ENCODE measurements at regions not wholly inside any gene's neighbourhood (a gene's known extent, or its start where the extent isn't known, plus 50 kb on each side); places are given as distances from the start of the nearest gene placed in this dataset.

- H3K27ac Mint-ChIP-seq, result no peak overlapping the region
- peaks cover 20 to 56% of the 10 kb centered on the region in 2 donors for H3K27me3 Mint-ChIP-seq
- peaks cover 4 to 8% of the 10 kb centered on the region in 2 donors for H3K9me3 Mint-ChIP-seq
- no peaks in the 10 kb centered on the region for H3K36me3 Mint-ChIP-seq (ENCODE audit: insufficient read depth)
- H3K4me3 Mint-ChIP-seq, result no peak overlapping the region
- no peak for ATAC-seq (replicated peaks)
- H3K4me1 Mint-ChIP-seq (ENCODE audit: low read depth in 2 of 2), result no peaks in the 10 kb centered on the region
- DNase-seq, result no peak
These were observed 51.8 kb upstream of the ANKRD34C start for GRCh38 chr15:79230766-79231165.

- DNase-seq (no peak), ATAC-seq (replicated peaks) (no peak)
- H3K27me3 Mint-ChIP-seq, result peaks cover 50 to 85% of the 10 kb centered on the region in 2 donors
- no peaks in the 10 kb centered on the region for H3K4me1 Mint-ChIP-seq (ENCODE audit: low read depth in 2 of 2)
- no peak overlapping the region for H3K27ac Mint-ChIP-seq
- no peaks in the 10 kb centered on the region for H3K36me3 Mint-ChIP-seq (ENCODE audit: insufficient read depth)
- H3K4me3 Mint-ChIP-seq, result no peak overlapping the region
- H3K9me3 Mint-ChIP-seq, result no peaks in the 10 kb centered on the region
These were observed 59.7 kb upstream of the ANKRD34C start for GRCh38 chr15:79222808-79223207.

GRCh38 chr15:79221696-79222095, 60.8 kb upstream of the ANKRD34C start:
- Mint-ChIP-seq H3K27ac (peak overlapping the region in 1 of 2 donors; percentile 72), H3K27me3 (peaks cover 55 to 87% of the 10 kb centered on the region in 2 donors), H3K9me3 (no peaks in the 10 kb centered on the region), H3K4me3 (no peak overlapping the region), H3K36me3 (ENCODE audit: insufficient read depth) (no peaks in the 10 kb centered on the region), H3K4me1 (ENCODE audit: low read depth in 2 of 2) (no peaks in the 10 kb centered on the region)
- DNase-seq, result no peak
- ATAC-seq (replicated peaks), result no peak

GRCh38 chr15:79219393-79220056, 63.0 kb upstream of the ANKRD34C start:
- Mint-ChIP-seq H3K4me3 (no peak overlapping the region), H3K9me3 (no peaks in the 10 kb centered on the region), H3K36me3 (ENCODE audit: insufficient read depth) (no peaks in the 10 kb centered on the region), H3K4me1 (ENCODE audit: low read depth in 2 of 2) (no peaks in the 10 kb centered on the region), H3K27ac (no peak overlapping the region), H3K27me3 (peaks cover 57 to 83% of the 10 kb centered on the region in 2 donors)
- ATAC-seq (replicated peaks), result no peak
- no peak for DNase-seq

GRCh38 chr15:79218588-79219200, 63.8 kb upstream of the ANKRD34C start:
- Mint-ChIP-seq H3K27me3 (peaks cover 58 to 83% of the 10 kb centered on the region in 2 donors), H3K4me3 (no peak overlapping the region)

GRCh38 chr15:79213650-79214049, 68.9 kb upstream of the ANKRD34C start:
- Mint-ChIP-seq H3K27ac (no peak overlapping the region), H3K27me3 (peaks cover 62 to 80% of the 10 kb centered on the region in 2 donors), H3K9me3 (no peaks in the 10 kb centered on the region), H3K4me1 (ENCODE audit: low read depth in 2 of 2) (no peaks in the 10 kb centered on the region), H3K36me3 (ENCODE audit: insufficient read depth) (no peaks in the 10 kb centered on the region), H3K4me3 (no peak overlapping the region)
- DNase-seq, result no peak
- ATAC-seq (replicated peaks), result no peak

More at GRCh38 chr15:79218588-79219200, 63.8 kb upstream of the ANKRD34C start:
- no peak overlapping the region for H3K27ac Mint-ChIP-seq
- DNase-seq (no peak), ATAC-seq (replicated peaks) (no peak)
- no peaks in the 10 kb centered on the region for H3K9me3 Mint-ChIP-seq
- no peaks in the 10 kb centered on the region for H3K36me3 Mint-ChIP-seq (ENCODE audit: insufficient read depth)
- no peaks in the 10 kb centered on the region for H3K4me1 Mint-ChIP-seq (ENCODE audit: low read depth in 2 of 2)

GRCh38 chr15:79212589-79213157, 69.8 kb upstream of the ANKRD34C start:
- Mint-ChIP-seq H3K27ac (no peak overlapping the region), H3K9me3 (no peaks in the 10 kb centered on the region), H3K4me1 (ENCODE audit: low read depth in 2 of 2) (no peaks in the 10 kb centered on the region), H3K4me3 (no peak overlapping the region), H3K36me3 (ENCODE audit: insufficient read depth) (no peaks in the 10 kb centered on the region), H3K27me3 (peaks cover 67 to 89% of the 10 kb centered on the region in 2 donors)
- ATAC-seq (replicated peaks) (no peak), DNase-seq (no peak)

GRCh38 chr15:79211481-79211880, 71.0 kb upstream of the ANKRD34C start:
- Mint-ChIP-seq H3K9me3 (no peaks in the 10 kb centered on the region), H3K36me3 (ENCODE audit: insufficient read depth) (no peaks in the 10 kb centered on the region), H3K27ac (no peak overlapping the region), H3K4me1 (ENCODE audit: low read depth in 2 of 2) (no peaks in the 10 kb centered on the region), H3K4me3 (no peak overlapping the region), H3K27me3 (peaks cover 68 to 89% of the 10 kb centered on the region in 2 donors)
- no peak for ATAC-seq (replicated peaks)
- no peak for DNase-seq

GRCh38 chr15:79209690-79210089, 72.8 kb upstream of the ANKRD34C start:
- Mint-ChIP-seq H3K4me3 (no peak overlapping the region), H3K4me1 (ENCODE audit: low read depth in 2 of 2) (no peaks in the 10 kb centered on the region), H3K27ac (no peak overlapping the region), H3K9me3 (no peaks in the 10 kb centered on the region), H3K36me3 (ENCODE audit: insufficient read depth) (no peaks in the 10 kb centered on the region), H3K27me3 (peaks cover 71 to 93% of the 10 kb centered on the region in 2 donors)
- no peak for ATAC-seq (replicated peaks)
- DNase-seq, result no peak

- Mint-ChIP-seq H3K27ac (no peak overlapping the region), H3K9me3 (no peaks in the 10 kb centered on the region), H3K27me3 (peaks cover 67 to 93% of the 10 kb centered on the region in 2 donors), H3K36me3 (ENCODE audit: insufficient read depth) (no peaks in the 10 kb centered on the region), H3K4me1 (ENCODE audit: low read depth in 2 of 2) (no peaks in the 10 kb centered on the region), H3K4me3 (no peak overlapping the region)
- ATAC-seq (replicated peaks), result no peak
- no peak for DNase-seq
These were observed 73.4 kb upstream of the ANKRD34C start for GRCh38 chr15:79209116-79209515.

GRCh38 chr15:79208179-79208578, 74.3 kb upstream of the ANKRD34C start:
- H3K4me1 Mint-ChIP-seq (ENCODE audit: low read depth in 2 of 2), result no peaks in the 10 kb centered on the region
- H3K9me3 Mint-ChIP-seq, result no peaks in the 10 kb centered on the region
- peaks cover 61 to 88% of the 10 kb centered on the region in 2 donors for H3K27me3 Mint-ChIP-seq
- H3K36me3 Mint-ChIP-seq (ENCODE audit: insufficient read depth), result no peaks in the 10 kb centered on the region
- DNase-seq, result no peak
- H3K4me3 Mint-ChIP-seq, result no peak overlapping the region
- no peak overlapping the region for H3K27ac Mint-ChIP-seq
- no peak for ATAC-seq (replicated peaks)

GRCh38 chr15:79206940-79207339, 75.6 kb upstream of the ANKRD34C start:
- Mint-ChIP-seq H3K27me3 (peaks cover 63 to 88% of the 10 kb centered on the region in 2 donors), H3K4me1 (ENCODE audit: low read depth in 2 of 2) (no peaks in the 10 kb centered on the region)
- ATAC-seq (replicated peaks), result no peak

GRCh38 chr15:79204886-79205675, 77.4 kb upstream of the ANKRD34C start:
- Mint-ChIP-seq H3K27me3 (peaks cover 66 to 93% of the 10 kb centered on the region in 2 donors), H3K4me3 (no peak overlapping the region), H3K9me3 (no peaks in the 10 kb centered on the region), H3K27ac (no peak overlapping the region), H3K36me3 (ENCODE audit: insufficient read depth) (no peaks in the 10 kb centered on the region), H3K4me1 (ENCODE audit: low read depth in 2 of 2) (no peaks in the 10 kb centered on the region)
- ATAC-seq (replicated peaks) (no peak), DNase-seq (no peak)

More at GRCh38 chr15:79206940-79207339, 75.6 kb upstream of the ANKRD34C start:
- no peak overlapping the region for H3K27ac Mint-ChIP-seq
- DNase-seq, result no peak
- no peaks in the 10 kb centered on the region for H3K36me3 Mint-ChIP-seq (ENCODE audit: insufficient read depth)
- H3K4me3 Mint-ChIP-seq, result no peak overlapping the region
- no peaks in the 10 kb centered on the region for H3K9me3 Mint-ChIP-seq

All from effector memory CD8-positive, alpha-beta T cell (primary cell).